SKM-1 (cell line): ENCODE measurements at regions not wholly inside any gene's neighbourhood (a gene's known extent, or its start where the extent isn't known, plus 50 kb on each side); places are given as distances from the start of the nearest gene placed in this dataset.
"Not testable (repeated sequence)": the region's sequence is repeated elsewhere in the genome, so short reads cannot be mapped to it uniquely, and the experiment has no call there.

Experiments
- DNase-seq: peaks from one replicate; lab custom pipeline; 2025; ENCODE audit not compliant: unreplicated experiment; lab: John Stamatoyannopoulos, UW

GRCh38 chr2:147330925-147331324 lies 513.9 kb upstream of the ACVR2A start:
- DNase-seq = no peak

- DNase-seq = no peak
Measured at GRCh38 chr2:147327613-147328012, 517.2 kb upstream of the ACVR2A start.

DNA sequence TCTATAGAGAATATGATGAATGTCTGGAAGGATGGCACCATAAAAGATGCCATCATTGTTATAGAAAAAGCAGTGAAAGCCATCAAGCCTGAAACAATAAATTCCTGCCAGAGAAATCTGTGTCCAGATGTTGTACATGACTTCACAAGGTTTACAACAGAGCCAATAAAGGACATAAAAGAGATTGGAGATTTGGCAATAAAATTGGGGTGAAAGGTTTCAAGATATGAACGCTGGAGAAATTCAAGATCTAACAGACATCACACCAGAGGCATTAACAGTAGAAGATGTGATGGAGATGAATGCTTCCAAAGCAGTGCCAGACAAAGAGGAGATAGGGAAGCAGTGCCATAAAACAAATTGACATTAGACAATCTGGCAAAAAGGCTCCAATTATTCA lies 518.8 kb upstream of the ACVR2A start:
- no peak for DNase-seq

- DNase-seq = no peak
Measured at GRCh38 chr2:147320146-147320545, 524.7 kb upstream of the ACVR2A start.

DNA sequence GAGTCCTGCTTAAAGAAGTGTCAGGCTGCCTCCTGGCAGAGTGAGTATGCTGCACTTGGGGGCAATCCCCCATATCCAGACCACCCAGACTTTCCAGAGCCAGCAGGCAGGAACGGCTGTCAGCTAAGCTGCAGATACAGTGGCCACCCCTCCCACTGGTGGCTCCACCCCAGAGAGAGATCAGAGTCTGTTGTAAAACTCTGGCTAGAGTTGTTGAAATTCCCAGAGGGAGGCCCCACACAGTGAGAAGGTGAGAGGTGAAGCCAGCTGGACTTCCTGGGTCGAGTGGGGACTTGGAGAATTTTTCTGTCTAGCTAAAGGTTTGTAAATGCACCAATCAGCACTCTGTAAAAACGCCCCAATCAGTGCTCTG lies 533.8 kb upstream of the ACVR2A start:
- no peak for DNase-seq

- DNase-seq = no peak
Measured at GRCh38 chr2:147310335-147311057, 534.3 kb upstream of the ACVR2A start.

- DNase-seq = no peak
Measured at GRCh38 chr2:147297820-147298219, 547.0 kb upstream of the ACVR2A start.

DNA sequence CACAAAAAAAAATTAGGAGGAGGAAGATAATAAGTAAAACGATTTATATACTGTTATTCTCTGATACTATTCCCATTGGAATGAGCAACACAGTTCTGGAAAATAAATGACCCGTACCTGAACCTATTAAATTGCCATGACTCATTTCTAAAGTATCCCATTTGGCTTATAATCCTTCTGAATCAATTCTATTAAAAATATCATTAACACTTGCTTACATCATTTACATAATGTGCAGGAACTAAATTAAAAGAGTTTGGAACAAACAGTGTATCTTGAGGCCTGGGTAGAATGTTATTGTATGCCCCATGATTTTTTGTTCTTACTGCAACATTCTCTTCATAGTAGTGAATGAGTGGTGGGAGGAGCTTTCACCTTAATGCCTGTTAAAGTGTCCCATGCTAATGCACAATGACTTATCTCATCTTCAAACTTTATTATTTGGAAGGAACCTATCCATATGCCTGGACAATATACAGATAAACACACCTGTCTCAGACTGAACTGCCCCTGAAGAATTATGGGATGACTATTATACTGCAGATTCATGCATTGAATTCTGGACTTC lies 549.9 kb upstream of the ACVR2A start:
- DNase-seq = no peak

- no peak for DNase-seq
Measured at GRCh38 chr2:147293991-147294824, 550.6 kb upstream of the ACVR2A start.

- no peak for DNase-seq
Measured at GRCh38 chr2:147288131-147288530, 556.7 kb upstream of the ACVR2A start.

DNA sequence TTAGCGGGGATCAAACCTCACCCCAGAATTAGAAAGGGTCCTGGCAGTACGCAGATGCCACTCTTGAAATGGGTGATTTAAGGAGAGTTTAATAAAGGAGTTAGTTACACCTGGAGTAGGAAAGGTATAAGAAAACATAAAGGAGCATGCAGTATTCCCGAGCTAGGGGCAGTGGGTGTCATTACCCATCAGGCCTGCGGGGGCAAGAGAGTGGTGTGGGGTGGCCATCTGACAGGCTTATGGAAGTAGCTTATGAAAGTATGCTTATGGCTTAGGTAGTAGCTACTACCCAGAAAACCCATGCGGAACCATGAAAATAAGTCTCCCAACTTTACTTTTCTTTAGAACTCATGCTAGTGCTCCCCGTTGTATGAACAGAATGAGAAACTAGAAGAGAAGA lies 568.9 kb upstream of the ACVR2A start:
- no peak for DNase-seq

DNA sequence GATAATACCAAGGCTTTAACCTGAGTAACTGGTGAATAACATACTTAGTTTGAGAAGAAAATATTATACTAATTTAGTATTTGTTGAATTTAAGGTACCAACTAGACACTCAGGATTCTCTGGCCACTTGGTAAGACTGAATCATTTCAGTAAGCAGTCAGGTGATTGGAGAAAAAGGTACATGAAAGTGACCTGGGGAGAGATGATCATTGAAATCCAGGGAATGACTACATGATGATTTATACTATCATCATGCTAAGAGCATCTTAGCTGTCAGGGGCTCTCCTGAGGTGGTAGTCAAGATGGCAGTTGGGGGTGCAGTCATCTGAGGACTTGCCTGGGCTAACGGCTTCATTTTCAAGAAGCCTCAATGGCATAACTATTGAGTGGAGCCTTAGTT lies 571.2 kb upstream of the ACVR2A start:
- DNase-seq = no peak

GRCh38 chr2:147273106-147273505 lies 571.7 kb upstream of the ACVR2A start:
- DNase-seq = no peak

DNA sequence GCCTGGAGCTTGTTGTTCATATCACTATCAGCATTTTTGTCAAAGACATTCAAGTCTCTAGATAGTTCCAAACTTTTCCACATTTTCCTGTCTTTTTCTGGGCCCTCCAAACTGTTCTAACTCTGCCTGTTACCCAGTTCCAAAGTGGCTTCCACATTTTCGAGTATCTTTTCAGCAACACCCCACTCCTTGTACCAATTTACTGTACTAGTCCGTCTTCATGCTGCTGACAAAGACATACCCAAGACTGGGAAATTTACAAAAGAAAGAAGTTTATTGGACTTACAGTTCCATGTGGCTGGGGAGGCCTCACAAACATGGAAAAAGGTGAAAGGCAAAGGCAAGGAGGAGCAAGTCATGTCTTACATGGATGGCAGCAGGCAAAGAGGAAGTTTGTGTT lies 575.2 kb upstream of the ACVR2A start:
- not testable (repeated sequence) for DNase-seq

- no peak for DNase-seq
Measured at GRCh38 chr2:147260241-147260640, 584.6 kb upstream of the ACVR2A start.

GRCh38 chr2:147255812-147256211 lies 589.0 kb upstream of the ACVR2A start:
- DNase-seq = no peak

DNA sequence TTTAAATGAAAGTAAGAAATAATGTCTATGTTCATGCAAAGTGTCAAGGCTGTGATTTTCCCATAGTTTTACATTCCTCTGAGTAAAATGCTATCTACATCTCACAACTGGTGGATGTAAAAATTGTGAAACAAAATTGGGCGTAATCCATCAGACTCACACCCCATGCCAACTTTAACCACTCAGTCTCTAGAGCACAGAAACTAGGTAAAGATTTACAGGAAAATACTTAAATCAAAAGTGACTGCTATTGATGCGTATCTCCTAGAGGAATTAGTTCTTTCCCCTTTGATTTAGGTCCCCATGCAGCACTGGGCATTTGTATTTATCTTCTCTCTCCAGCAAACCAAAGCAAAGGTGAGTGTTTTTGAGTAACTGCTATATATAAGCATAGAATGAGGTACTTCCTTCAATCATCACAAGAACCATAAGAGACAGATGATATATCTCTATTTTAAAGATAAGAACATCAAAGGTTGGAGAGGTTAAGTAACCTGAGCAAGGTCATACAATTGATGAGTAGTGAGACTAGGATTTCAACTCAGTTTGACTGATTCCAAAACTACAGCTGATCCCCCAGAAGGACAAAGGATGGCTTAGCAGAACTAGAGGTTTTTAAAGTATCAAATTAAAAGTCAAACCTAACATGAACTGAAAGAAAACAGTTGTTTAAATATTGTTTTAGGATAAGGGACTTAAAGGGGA lies 594.0 kb upstream of the ACVR2A start:
- no peak for DNase-seq

DNA sequence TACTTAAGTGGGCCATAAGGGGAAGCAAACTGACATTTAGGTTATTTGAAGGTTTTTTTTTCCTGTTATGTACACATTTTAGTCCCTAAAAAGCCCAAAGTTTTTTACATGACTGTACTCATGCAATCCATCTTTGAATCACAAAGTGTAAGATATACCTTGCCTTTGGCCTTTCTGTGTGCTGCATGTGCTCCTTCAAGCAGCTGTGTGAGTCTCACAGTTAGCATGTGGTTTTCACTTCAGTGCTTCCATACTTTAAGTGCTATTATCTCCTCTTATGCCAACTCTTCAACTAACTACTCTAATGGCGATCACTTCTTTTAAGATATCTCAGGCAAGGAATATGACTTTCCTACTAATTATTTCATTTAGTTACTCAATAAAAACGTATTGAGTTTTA lies 597.1 kb upstream of the ACVR2A start:
- DNase-seq = no peak

DNA sequence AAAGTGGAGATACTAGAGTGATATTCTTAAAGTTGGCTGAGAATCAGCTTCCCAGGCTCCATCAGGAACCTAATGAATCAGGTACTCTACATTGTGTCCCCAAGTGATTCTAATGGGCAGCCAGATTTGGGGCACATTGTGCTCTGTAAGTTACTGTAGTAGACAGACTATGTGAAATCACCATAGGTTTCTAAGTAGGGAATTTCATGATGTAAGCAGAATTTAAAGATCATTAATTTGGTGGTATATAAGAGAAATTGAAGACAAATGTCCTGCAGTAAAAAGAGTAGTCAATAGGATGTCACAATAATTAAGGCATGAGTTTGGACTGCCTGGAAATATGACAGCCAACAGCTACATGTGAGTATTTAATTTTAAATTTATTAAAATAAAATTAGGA lies 602.4 kb upstream of the ACVR2A start:
- no peak for DNase-seq

- DNase-seq = no peak
Measured at GRCh38 chr2:147236601-147237000, 608.2 kb upstream of the ACVR2A start.

DNA sequence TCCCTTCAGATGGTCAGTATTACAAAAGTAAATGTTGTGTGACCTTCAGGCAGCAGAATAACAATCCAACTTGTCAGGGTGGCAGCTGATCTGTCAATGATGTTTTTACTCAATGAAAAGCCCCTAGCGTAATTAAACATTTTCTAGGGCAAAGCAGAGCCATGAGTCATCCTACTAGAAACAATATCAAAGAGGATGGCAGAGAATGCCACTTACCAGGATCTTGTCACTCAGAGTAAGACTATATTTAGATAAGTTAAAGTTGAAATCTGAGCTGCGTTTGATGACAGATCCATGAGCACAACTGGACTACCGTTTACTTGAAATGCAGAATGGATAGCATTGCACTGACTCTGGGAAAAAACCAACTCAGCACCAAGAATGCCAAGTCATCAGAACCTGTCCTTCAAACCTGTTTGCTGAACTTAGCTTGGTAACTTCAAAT lies 612.6 kb upstream of the ACVR2A start:
- DNase-seq = no peak

DNA sequence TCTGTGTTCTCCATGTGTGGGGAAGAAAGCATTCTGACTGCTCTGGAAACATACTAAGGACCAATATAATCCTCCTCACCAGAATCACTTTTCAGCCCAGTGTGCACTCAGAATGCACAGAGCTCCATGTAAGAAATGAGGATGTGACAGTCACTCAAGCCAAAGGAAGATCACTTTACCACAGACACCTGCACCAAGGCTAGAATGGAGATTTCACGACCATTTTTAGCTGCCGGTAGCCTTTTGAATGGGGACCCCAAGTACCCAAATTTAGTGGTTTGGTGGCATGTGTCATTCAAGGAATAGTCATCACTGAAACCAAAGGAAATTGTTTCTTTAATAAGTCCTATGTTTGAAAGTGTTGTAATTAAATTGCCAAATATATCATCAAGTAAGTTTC lies 613.2 kb upstream of the ACVR2A start:
- DNase-seq = no peak
